ENCODE measurements at regions not wholly inside any gene's neighbourhood (a gene's known extent, or its start where the extent isn't known, plus 50 kb on each side); places are given as distances from the start of the nearest gene placed in this dataset.

GRCh38 chr2:236861944-236862343, 223.7 kb upstream of the COPS8 start:
- TF ChIP-seq CTCF (IDR thresholded peaks at IDR 0.05): no peak
- Histone ChIP-seq H3K27ac (no peak overlapping the region), H3K4me3 (no peak overlapping the region), H3K36me3 (no peaks in the 10 kb centered on the region), H3K27me3 (no peaks in the 10 kb centered on the region), H3K9me3 (peaks cover 0 to 6% of the 10 kb centered on the region in 2 donors), H3K4me1 (no peaks in the 10 kb centered on the region)
- DNase-seq (ENCODE audit: low spot score): peak; percentile 43

GRCh38 chr2:236862526-236862925, 223.2 kb upstream of the COPS8 start:
- no peaks in the 10 kb centered on the region for H3K27me3 ChIP-seq
- H3K36me3 ChIP-seq: no peaks in the 10 kb centered on the region
- TF ChIP-seq CTCF (IDR thresholded peaks at IDR 0.05): no peak
- H3K4me1 ChIP-seq: no peaks in the 10 kb centered on the region
- no peak overlapping the region for H3K27ac ChIP-seq
- peak; percentile 47 for DNase-seq (ENCODE audit: low spot score)
- peaks cover 0 to 6% of the 10 kb centered on the region in 2 donors for H3K9me3 ChIP-seq
- H3K4me3 ChIP-seq: no peak overlapping the region

- TF ChIP-seq CTCF (IDR thresholded peaks at IDR 0.05): no peak
- peaks cover 0 to 6% of the 10 kb centered on the region in 2 donors for H3K9me3 ChIP-seq
- no peaks in the 10 kb centered on the region for H3K27me3 ChIP-seq
- H3K36me3 ChIP-seq: no peaks in the 10 kb centered on the region
- no peak overlapping the region for H3K4me3 ChIP-seq
- DNase-seq (ENCODE audit: low spot score): peak; percentile 32
- H3K27ac ChIP-seq: no peak overlapping the region
- H3K4me1 ChIP-seq: no peaks in the 10 kb centered on the region
Measured at GRCh38 chr2:236862961-236863728, 222.5 kb upstream of the COPS8 start.

- H3K4me3 ChIP-seq: no peak overlapping the region
- no peaks in the 10 kb centered on the region for H3K4me1 ChIP-seq
- no peaks in the 10 kb centered on the region for H3K36me3 ChIP-seq
- peaks cover 0 to 6% of the 10 kb centered on the region in 2 donors for H3K9me3 ChIP-seq
- no peak overlapping the region for H3K27ac ChIP-seq
- peak; percentile 46 for DNase-seq (ENCODE audit: low spot score)
- no peaks in the 10 kb centered on the region for H3K27me3 ChIP-seq
- TF ChIP-seq CTCF (IDR thresholded peaks at IDR 0.05): no peak
Measured at GRCh38 chr2:236863729-236864126, 222.0 kb upstream of the COPS8 start.

GRCh38 chr2:236865052-236865451, 220.6 kb upstream of the COPS8 start:
- Histone ChIP-seq H3K27ac (no peak overlapping the region), H3K9me3 (peaks cover 0 to 6% of the 10 kb centered on the region in 2 donors), H3K4me1 (no peaks in the 10 kb centered on the region), H3K27me3 (no peaks in the 10 kb centered on the region), H3K4me3 (no peak overlapping the region), H3K36me3 (no peaks in the 10 kb centered on the region)
- TF ChIP-seq CTCF (IDR thresholded peaks at IDR 0.05): no peak
- peak; percentile 50 for DNase-seq (ENCODE audit: low spot score)
